ENCODE measurements at regions not wholly inside any gene's neighbourhood (a gene's known extent, or its start where the extent isn't known, plus 50 kb on each side); places are given as distances from the start of the nearest gene placed in this dataset.
"Not testable (repeated sequence)": the region's sequence is repeated elsewhere in the genome, so short reads cannot be mapped to it uniquely, and the experiment has no call there.

DNA sequence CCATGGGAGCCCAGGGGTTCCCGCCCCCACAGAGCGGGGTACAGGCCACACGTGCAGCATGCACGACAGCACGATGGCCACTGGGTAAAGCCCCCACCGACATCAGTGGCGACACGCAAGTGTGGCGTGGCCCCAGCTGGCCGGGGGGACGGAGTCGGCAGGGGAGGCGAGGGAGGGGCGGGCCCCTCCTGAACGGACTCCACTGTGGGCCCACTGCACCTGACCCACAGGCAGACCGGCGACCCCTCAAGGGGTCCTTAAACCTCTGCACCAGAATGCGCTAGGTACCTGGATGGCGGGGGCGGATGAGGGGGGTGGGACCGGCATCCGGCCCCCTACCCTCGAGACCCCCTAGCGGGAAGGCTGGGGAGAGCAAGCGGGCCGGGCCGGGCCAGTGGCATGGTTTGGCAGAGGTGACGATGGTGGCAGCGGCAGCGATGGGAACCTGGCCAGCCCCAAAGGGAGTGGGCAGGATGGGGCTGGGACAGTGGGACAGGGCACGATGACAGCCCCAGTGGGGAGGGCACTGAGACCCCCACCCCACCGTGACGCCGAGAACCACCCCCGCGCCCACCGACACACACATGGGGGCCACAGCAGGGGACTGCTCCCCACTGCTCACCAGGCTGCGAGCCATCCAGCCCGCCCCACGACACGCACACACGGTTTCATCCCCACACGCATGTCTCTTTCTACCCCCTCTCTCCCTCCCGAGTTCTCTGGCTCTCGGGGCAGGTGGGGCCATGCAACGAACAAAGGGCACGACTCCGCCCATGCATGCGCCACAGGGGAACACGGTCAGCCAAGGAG lies 91.9 kb upstream of the ANKRD30BL start (continued):
- TF ChIP-seq, protein P1, sequence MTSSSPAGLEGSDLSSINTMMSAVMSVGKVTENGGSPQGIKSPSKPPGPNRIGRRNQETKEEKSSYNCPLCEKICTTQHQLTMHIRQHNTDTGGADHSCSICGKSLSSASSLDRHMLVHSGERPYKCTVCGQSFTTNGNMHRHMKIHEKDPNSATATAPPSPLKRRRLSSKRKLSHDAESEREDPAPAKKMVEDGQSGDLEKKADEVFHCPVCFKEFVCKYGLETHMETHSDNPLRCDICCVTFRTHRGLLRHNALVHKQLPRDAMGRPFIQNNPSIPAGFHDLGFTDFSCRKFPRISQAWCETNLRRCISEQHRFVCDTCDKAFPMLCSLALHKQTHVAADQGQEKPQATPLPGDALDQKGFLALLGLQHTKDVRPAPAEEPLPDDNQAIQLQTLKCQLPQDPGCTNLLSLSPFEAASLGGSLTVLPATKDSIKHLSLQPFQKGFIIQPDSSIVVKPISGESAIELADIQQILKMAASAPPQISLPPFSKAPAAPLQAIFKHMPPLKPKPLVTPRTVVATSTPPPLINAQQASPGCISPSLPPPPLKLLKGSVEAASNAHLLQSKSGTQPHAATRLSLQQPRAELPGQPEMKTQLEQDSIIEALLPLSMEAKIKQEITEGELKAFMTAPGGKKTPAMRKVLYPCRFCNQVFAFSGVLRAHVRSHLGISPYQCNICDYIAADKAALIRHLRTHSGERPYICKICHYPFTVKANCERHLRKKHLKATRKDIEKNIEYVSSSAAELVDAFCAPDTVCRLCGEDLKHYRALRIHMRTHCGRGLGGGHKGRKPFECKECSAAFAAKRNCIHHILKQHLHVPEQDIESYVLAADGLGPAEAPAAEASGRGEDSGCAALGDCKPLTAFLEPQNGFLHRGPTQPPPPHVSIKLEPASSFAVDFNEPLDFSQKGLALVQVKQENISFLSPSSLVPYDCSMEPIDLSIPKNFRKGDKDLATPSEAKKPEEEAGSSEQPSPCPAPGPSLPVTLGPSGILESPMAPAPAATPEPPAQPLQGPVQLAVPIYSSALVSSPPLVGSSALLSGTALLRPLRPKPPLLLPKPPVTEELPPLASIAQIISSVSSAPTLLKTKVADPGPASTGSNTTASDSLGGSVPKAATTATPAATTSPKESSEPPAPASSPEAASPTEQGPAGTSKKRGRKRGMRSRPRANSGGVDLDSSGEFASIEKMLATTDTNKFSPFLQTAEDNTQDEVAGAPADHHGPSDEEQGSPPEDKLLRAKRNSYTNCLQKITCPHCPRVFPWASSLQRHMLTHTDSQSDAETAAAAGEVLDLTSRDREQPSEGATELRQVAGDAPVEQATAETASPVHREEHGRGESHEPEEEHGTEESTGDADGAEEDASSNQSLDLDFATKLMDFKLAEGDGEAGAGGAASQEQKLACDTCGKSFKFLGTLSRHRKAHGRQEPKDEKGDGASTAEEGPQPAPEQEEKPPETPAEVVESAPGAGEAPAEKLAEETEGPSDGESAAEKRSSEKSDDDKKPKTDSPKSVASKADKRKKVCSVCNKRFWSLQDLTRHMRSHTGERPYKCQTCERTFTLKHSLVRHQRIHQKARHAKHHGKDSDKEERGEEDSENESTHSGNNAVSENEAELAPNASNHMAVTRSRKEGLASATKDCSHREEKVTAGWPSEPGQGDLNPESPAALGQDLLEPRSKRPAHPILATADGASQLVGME (CRISPR knock-in tag; IDR thresholded peaks at IDR 0.05): no peak
- no peak for TF ChIP-seq ARHGAP35 (IDR thresholded peaks at IDR 0.05; ENCODE audit: partially characterized antibody)

DNA sequence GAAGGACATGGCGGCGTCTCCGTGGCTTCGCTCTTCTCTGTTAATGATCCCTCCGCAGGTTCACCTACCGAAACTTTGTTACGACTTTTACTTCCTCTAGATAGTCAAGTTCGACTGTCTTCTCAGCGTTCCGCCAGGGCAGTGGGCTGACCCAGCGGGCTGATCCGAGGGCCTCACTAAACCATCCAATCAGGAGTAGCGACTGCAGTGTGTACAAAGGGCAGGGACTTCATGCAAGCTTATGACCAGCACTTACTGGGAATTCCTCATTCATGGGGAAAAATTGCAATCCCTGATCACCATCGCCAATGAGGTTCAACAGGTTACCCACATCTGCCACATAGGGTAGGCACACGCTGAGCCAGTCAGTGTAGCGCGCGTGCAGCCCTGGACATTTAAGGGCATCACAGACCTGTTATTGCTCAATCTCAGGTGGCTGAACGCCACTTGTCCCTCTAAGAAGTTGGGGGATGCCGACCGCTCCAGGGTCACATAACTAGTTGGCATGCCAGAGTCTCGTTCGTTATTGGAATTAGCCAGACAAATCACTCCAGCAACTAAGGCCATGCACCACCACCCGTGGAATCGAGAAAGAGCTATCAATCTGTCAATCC lies 92.7 kb upstream of the ANKRD30BL start:
- H2AFZ ChIP-seq (ENCODE audit: low read depth, low read length); H3K4me1 ChIP-seq (replicated peaks in 1 of 2; ENCODE audit: control insufficient read depth in 2 of 2, insufficient read depth in 2 of 2, low read length in 2 of 2); H3K9ac ChIP-seq (ENCODE audit: insufficient read depth in 1 of 2, low read depth in 2 of 2, low read length in 2 of 2); H3K4me2 ChIP-seq (ENCODE audit: insufficient read depth, low read length); ATAC-seq; BruUV-seq (replicated peaks); CTCF ChIA-PET (ENCODE audit: low intra/inter-chr PET ratio); FAIRE-seq; H3K79me2 ChIP-seq (ENCODE audit: control insufficient read depth, insufficient read depth, low read length); H3K9me3 ChIP-seq (replicated peaks; ENCODE audit: control insufficient read depth, insufficient read depth, low read depth, low read length); POLR2A ChIA-PET; in situ Hi-C loops (cut with MboI); DNase-seq (ENCODE audit: extremely low read depth in 1 of 4, low spot score in 3 of 4); H3K36me3 ChIP-seq (ENCODE audit: control insufficient read depth, insufficient read depth, low read length); H3K4me3 ChIP-seq; intact Hi-C loops (cut with micrococcal nuclease); H3K27ac ChIP-seq (ENCODE audit: extremely low read depth, low read depth, low read length); H4K20me1 ChIP-seq (replicated peaks; ENCODE audit: control insufficient read depth, insufficient read depth, low read length); H3K9me1 ChIP-seq (ENCODE audit: control insufficient read depth, insufficient read depth, low read length); H3K27me3 ChIP-seq (ENCODE audit: control insufficient read depth in 2 of 2, insufficient read depth in 2 of 2, low read length in 2 of 2): not testable (repeated sequence)
- 11% methylated on average over 25 of the region's 25 CpGs for WGBS (ENCODE audit: insufficient coverage, low coverage, missing lambda C conversion rate)
